Kidney (tissue), 13 donors: ENCODE measurements at regions not wholly inside any gene's neighbourhood (a gene's known extent, or its start where the extent isn't known, plus 50 kb on each side); places are given as distances from the start of the nearest gene placed in this dataset.

ENCODE experiments used
- DNase-seq, 5 donors: peaks; one replicate each; pipeline ENCODE4 v3.0.0-alpha.2; 2013 to 2020
- FAIRE-seq: peaks from 2 replicates; lab custom pipeline; 2012; peaks lifted over from hg19 to GRCh38; lab: Jason Lieb, UNC
- H3K27ac ChIP-seq, 2 donors: one replicate each; pipeline ENCODE4 v1.7.0; 2013; ENCODE audit warnings: low read depth in 2 of 2, low read length in 2 of 2, inconsistent platforms in 1 of 2
- H3K27me3 ChIP-seq: one replicate; pipeline ENCODE4 v1.7.1; 2013; ENCODE audit warnings: low read length, inconsistent platforms; ENCODE audit not compliant: control insufficient read depth, insufficient read depth
- H3K36me3 ChIP-seq, 3 donors: one replicate each; pipeline versions ENCODE4 v1.7.0 to v1.7.1; 2013; ENCODE audit warnings: low read length in 3 of 3, control low read depth in 1 of 3, inconsistent platforms in 1 of 3; ENCODE audit not compliant: insufficient read depth in 3 of 3, control insufficient read depth in 2 of 3
- H3K4me1 ChIP-seq, 3 donors: one replicate each; pipeline versions ENCODE4 v1.7.0 to v1.7.1; 2013; ENCODE audit warnings: low read length in 3 of 3, inconsistent platforms in 1 of 3, low read depth in 1 of 3; ENCODE audit not compliant: control insufficient read depth in 2 of 3, insufficient read depth in 2 of 3
- H3K4me3 ChIP-seq, 3 donors: one replicate each; pipeline versions ENCODE4 v1.7.0 to v1.8.1; 2013; ENCODE audit warnings: low read length in 3 of 3, control low read depth in 1 of 3, inconsistent platforms in 1 of 3
- H3K9ac ChIP-seq, 3 donors: one replicate each; pipeline versions ENCODE4 v1.7.0 to v1.7.1; 2013; ENCODE audit warnings: low read length in 3 of 3, control low read depth in 1 of 3, inconsistent platforms in 1 of 3
- H3K9me3 ChIP-seq, 3 donors: one replicate each; pipeline versions ENCODE4 v1.7.0 to v1.7.1; 2013; ENCODE audit warnings: low read length in 3 of 3, control low read depth in 1 of 3, inconsistent platforms in 1 of 3; ENCODE audit not compliant: control insufficient read depth in 2 of 3, insufficient read depth in 1 of 3
- CTCF ChIP-seq: IDR thresholded peaks from 3 replicates; pipeline ENCODE4 v1.5.1; 2012; ENCODE audit warnings: mild to moderate bottlenecking, moderate library complexity, borderline replicate concordance; ENCODE audit not compliant: insufficient read depth; ENCODE audit errors: extremely low read depth
- intact Hi-C: fragments of 100-400 bp; cut with DNase I; formaldehyde crosslinking; loops from one replicate; pipeline ENCODE4 v1.11.1; 2022
- donor health status: control.
- donor health status: control.
- donor health status: control.
- donor health status: control.
- donor health status: control.
- donor health status: DM: yes; HTN: yes; CAD: no.
- donor health status: Normal renal cell carcinoma (clear cell type).

GRCh38 chr13:64410276-64411053 is 2819.7 kb downstream of the PCDH9 start:
- no peak overlapping the region for H3K27ac ChIP-seq
- FAIRE-seq: no peak

GRCh38 chr13:64397701-64398100 is 2832.4 kb downstream of the PCDH9 start:
- DNase-seq: peak in 1 of 5 donors; percentile 2
- Histone ChIP-seq H3K4me3 (no peak overlapping the region), H3K4me1 (no peaks in the 10 kb centered on the region), H3K27me3 (no peaks in the 10 kb centered on the region), H3K9ac (no peak overlapping the region), H3K27ac (no peak overlapping the region), H3K36me3 (no peaks in the 10 kb centered on the region), H3K9me3 (no peaks in the 10 kb centered on the region)
- TF ChIP-seq CTCF: no peak
- intact Hi-C loops: no loop called here
- no peak for FAIRE-seq

More at GRCh38 chr13:64410276-64411053, 2819.7 kb downstream of the PCDH9 start:
- no peak overlapping the region for H3K4me3 ChIP-seq
- intact Hi-C loops: no loop called here
- H3K9me3 ChIP-seq: no peaks in the 10 kb centered on the region
- H3K4me1 ChIP-seq: no peaks in the 10 kb centered on the region
- no peaks in the 10 kb centered on the region for H3K27me3 ChIP-seq
- no peaks in the 10 kb centered on the region for H3K36me3 ChIP-seq
- no peak for DNase-seq
- TF ChIP-seq CTCF: no peak
- H3K9ac ChIP-seq: no peak overlapping the region

- no peaks in the 10 kb centered on the region for H3K36me3 ChIP-seq
- H3K4me1 ChIP-seq: no peaks in the 10 kb centered on the region
- FAIRE-seq (no peak), DNase-seq (no peak)
- no peak overlapping the region for H3K27ac ChIP-seq
- H3K9ac ChIP-seq: no peak overlapping the region
- no peaks in the 10 kb centered on the region for H3K27me3 ChIP-seq
- intact Hi-C loops: no loop called here
- TF ChIP-seq CTCF: no peak
- H3K4me3 ChIP-seq: no peak overlapping the region
- no peaks in the 10 kb centered on the region for H3K9me3 ChIP-seq
These were observed 2852.5 kb downstream of the PCDH9 start for GRCh38 chr13:64377606-64378005.
